Mesodermal cell (in vitro differentiated cells): ENCODE measurements at regions not wholly inside any gene's neighbourhood (a gene's known extent, or its start where the extent isn't known, plus 50 kb on each side); places are given as distances from the start of the nearest gene placed in this dataset.
"Not testable (repeated sequence)": the region's sequence is repeated elsewhere in the genome, so short reads cannot be mapped to it uniquely, and the experiment has no call there.

ENCODE experiments used
- H3K27ac ChIP-seq: 2 replicates; pipeline ENCODE4 v1.7.0; 2013; ENCODE audit warnings: mild to moderate bottlenecking, low read depth, low read length, moderate library complexity; ENCODE audit not compliant: severe bottlenecking
- H3K36me3 ChIP-seq: 2 replicates; pipeline ENCODE4 v1.7.1; 2013; ENCODE audit warnings: mild to moderate bottlenecking, low read length, moderate library complexity; ENCODE audit not compliant: control insufficient read depth, insufficient read depth
- H3K4me1 ChIP-seq: one replicate; pipeline ENCODE4 v1.7.1; 2013; ENCODE audit warnings: mild to moderate bottlenecking, low read length; ENCODE audit not compliant: insufficient read depth, control insufficient read depth, poor library complexity, severe bottlenecking
- H3K4me3 ChIP-seq: 2 replicates; pipeline ENCODE4 v1.7.0; 2013; ENCODE audit warnings: low read length, control low read depth, mild to moderate bottlenecking; ENCODE audit not compliant: insufficient read depth, poor library complexity, severe bottlenecking; ENCODE audit errors: extremely low read depth
- H3K9me3 ChIP-seq: 2 replicates; pipeline ENCODE4 v1.7.1; 2013; ENCODE audit warnings: mild to moderate bottlenecking, low read length, moderate library complexity; ENCODE audit not compliant: control insufficient read depth
- WGBS, 2 experiments: methylation state at CpG; one replicate each; pipeline ENCODE4 v1.1.5; 2013; ENCODE audit warnings: missing lambda C conversion rate in 2 of 2; ENCODE audit not compliant: insufficient coverage in 2 of 2; 5-methylcytosine and 5-hydroxymethylcytosine counted together

DNA sequence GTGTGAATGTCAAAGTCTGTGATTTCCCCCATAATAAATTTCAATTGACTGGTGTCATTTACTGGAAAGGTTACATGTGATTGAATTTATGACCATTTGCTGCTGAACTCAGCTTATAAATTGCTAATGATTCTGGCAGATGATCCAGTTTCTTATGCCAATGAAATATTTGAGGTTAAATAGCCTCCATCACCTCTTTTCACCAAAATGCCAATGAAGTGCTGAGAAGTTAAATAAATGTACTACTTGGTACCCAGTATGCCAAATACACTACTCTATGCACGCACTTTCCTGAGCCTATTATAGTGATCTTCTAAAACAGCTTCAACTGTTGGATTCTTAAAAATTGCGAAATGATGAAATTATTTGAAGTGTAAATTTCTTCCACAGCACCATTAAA lies 741.4 kb downstream of the PLA2G4A start:
- WGBS, 2 experiments, result no CpG with 5 or more reads among the region's 2 CpGs
- H3K36me3 ChIP-seq, result no peaks in the 10 kb centered on the region
- H3K4me3 ChIP-seq, result no peak overlapping the region
- no peak overlapping the region for H3K27ac ChIP-seq
- no peaks in the 10 kb centered on the region for H3K9me3 ChIP-seq
- H3K4me1 ChIP-seq, result no peaks in the 10 kb centered on the region

DNA sequence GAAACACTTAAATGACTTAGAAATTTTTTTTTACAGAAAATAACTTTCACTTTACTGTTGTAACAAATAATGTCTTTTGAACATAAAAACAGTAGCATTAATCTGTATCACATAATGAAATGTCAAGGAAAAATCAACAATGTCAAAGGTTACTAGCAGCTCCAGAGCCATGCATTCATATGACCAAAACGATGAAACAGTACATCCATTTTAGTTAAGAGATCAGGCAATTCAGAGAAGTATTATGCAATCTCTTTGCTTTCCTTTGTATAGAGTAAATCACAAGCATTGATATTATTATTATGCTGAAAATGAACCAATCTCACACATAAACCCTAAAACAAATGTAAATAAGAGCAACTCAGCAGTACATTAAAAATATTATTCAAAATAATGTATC lies 748.9 kb downstream of the PLA2G4A start:
- no peaks in the 10 kb centered on the region for H3K9me3 ChIP-seq
- H3K4me1 ChIP-seq, result no peaks in the 10 kb centered on the region
- WGBS, 2 experiments, result no CpG with 5 or more reads among the region's 1 CpG
- no peak overlapping the region for H3K4me3 ChIP-seq
- H3K27ac ChIP-seq, result no peak overlapping the region
- no peaks in the 10 kb centered on the region for H3K36me3 ChIP-seq

DNA sequence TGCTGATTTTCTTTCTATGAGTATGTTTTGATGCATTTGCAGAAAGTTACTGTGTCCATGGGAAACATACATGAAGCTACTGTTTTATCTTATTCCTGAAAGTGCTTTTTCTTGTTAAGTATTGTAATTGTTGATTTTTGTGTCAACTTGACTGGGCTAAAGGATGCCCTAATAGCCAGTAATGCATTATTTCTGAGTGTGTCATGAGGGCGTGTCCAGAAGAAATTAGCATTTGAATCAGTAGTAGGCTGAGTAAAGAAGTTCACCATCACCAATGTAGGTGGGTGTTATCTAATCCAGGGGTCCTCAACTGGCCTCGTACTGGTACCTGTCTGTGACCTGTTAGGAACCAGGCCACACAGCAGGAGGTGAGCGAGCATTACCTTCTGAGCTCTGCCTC lies 760.2 kb downstream of the PLA2G4A start:
- Histone ChIP-seq H3K4me3 (no peak overlapping the region), H3K4me1 (no peaks in the 10 kb centered on the region), H3K9me3 (no peaks in the 10 kb centered on the region), H3K36me3 (no peaks in the 10 kb centered on the region), H3K27ac (no peak overlapping the region)
- WGBS, 2 experiments, result 84 to 94% methylated on average over 3 of the region's 3 CpGs

DNA sequence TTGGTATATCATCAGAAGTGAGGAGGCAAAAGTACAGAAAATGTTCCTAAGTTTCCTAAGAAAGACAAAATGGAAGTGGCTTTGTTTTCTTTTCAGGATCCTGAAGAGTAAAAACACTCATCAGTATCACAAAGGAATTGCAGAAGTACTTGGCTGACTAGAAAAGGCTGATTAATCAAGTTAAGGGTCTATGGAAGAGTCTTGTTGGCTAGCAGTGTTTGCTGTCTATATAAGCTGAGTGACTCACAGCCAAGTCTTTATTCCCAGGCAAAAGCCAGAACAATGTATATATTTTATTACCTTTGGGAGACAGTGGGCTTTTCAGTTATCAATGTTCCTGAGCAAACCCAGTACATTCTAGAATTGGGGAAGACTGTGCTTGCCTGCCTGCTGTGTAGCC lies 777.0 kb downstream of the PLA2G4A start:
- no peak overlapping the region for H3K27ac ChIP-seq

DNA sequence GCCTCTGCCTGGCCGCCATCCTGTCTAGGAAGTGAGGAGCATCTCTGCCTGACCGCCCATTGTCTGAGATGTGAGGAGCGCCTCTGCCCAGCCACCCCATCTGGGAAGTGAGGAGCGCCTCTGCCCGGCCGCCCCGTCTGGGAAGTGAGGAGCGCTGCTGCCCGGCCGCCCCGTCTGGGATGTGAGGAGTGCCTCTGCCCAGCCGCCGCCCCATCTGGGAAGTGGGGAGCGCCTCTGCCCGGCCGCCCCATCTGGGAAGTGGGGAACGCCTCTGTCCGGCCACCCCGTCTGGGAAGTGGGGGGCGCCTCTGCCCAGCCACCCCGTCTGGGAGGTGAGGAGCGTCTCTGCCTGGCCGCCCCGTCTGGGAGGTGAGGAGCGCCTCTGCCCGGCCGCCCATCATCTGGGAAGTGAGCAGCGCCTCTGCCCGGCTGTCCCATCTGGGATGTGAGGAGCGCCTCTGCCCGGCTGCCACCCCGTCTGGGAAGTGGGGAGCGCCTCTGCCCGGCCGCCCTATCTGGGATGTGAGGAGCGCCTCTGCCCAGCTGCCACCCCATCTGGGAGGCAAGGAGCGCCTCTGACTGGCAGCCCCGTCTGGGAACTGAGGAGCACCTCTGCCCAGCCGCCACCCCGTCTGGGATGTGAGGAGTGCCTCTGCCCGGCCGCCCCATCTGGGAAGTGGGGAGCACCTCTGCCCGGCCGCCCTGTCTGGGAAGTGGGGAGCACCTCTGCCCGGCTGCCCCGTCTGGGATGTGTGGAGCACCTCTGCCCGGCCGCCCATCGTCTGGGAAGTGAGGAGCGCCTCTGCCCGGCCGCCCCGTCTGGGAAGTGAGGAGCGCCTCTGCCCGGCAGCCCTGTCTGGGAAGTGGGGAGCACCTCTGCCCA lies 787.3 kb downstream of the PLA2G4A start:
- not testable (repeated sequence) for H3K4me1 ChIP-seq, H3K27ac ChIP-seq, H3K4me3 ChIP-seq, H3K36me3 ChIP-seq
- 91 to 92% methylated on average over 40 to 48 of the region's 55 CpGs for WGBS, 2 experiments
- peaks cover 14% of the 10 kb centered on the region for H3K9me3 ChIP-seq

More for the DNA sequence above, 777.0 kb downstream of the PLA2G4A start:
- H3K4me3 ChIP-seq, result no peak overlapping the region
- no peaks in the 10 kb centered on the region for H3K9me3 ChIP-seq
- H3K36me3 ChIP-seq, result no peaks in the 10 kb centered on the region
- no peaks in the 10 kb centered on the region for H3K4me1 ChIP-seq

DNA sequence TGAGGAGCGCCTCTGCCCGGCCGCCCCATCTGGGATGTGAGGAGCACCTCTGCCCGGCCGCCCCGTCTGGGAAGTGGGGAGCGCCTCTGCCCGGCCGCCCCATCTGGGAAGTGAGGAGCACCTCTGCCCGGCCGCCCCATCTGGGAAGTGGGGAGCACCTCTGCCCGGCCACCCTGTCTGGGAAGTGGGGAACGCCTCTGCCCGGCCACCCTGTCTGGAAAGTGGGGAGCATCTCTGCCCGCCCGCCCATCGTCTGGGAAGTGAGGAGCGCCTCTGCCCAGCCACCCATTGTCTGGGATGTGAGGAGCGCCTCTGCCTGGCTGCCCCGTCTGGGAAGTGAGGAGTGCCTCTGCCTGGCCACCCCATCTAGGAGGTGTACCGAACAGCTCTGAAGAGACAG lies 788.1 kb downstream of the PLA2G4A start:
- not testable (repeated sequence) for H3K27ac ChIP-seq, H3K4me1 ChIP-seq, H3K4me3 ChIP-seq, H3K36me3 ChIP-seq
- peaks cover 14% of the 10 kb centered on the region for H3K9me3 ChIP-seq
- WGBS, 2 experiments, result 81 to 85% methylated on average over 7 to 14 of the region's 21 CpGs

DNA sequence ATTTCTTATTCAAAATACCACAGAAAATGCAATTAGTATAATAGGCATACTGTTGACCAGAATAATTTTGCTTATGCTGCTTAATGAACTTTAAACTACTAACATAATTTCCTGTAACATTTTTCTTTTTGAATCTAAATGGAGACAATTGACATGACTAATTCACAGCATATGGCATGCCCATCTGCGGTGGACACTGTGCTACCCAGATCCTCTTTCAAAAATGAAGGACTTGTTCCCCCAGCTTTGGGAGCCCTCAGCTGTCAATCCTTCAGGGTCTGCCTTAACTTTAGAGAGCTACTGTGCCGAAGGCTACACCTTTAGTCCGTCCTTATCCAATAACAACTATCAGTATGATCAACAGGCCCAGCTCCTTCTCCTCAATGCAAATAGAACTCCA lies 789.0 kb downstream of the PLA2G4A start:
- Histone ChIP-seq H3K4me3 (no peak overlapping the region), H3K9me3 (peaks cover 14% of the 10 kb centered on the region), H3K27ac (no peak overlapping the region), H3K36me3 (no peaks in the 10 kb centered on the region), H3K4me1 (no peaks in the 10 kb centered on the region)
- WGBS, 2 experiments, result 85 to 91% methylated on average over 3 of the region's 3 CpGs

DNA sequence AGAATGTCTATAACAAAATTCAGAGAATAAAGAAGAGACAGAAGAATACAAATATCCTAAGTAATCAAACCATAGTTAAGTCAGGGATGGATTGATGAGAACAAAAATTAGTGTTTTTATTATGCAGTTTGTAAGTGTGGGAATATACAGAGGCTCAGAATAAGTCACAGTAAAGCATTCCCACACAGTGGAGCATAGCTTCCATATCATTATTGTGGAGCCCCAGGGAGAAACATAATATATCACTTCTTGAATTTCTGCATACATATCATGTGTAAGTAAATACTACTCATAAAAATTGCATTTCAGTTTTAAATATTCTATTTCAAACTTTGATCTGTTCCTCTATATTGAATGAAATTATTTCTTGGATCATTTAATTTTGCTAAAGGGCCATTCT lies 790.4 kb downstream of the PLA2G4A start:
- H3K9me3 ChIP-seq, result peaks cover 14% of the 10 kb centered on the region
- H3K36me3 ChIP-seq, result no peaks in the 10 kb centered on the region
- H3K27ac ChIP-seq, result no peak overlapping the region
- H3K4me3 ChIP-seq, result no peak overlapping the region
- H3K4me1 ChIP-seq, result no peaks in the 10 kb centered on the region

DNA sequence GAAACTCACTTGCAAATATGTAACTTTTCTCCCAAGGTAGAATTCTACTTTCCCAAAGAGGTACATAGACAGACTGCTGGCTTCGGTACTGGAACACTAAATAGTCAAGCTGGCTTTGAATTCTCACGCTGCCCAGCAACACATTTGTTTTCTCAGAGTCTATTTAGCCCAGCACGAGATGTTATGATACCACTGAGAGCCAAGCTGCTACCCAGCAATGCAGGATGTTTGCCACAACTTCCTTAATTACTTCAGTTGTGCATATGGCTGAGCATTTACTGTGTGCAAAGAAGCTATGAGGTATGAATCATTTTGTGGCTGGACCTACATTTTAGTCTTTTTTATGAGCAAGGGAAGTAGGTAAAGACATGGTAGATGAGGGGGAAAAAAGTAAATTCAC lies 793.2 kb downstream of the PLA2G4A start:
- no peaks in the 10 kb centered on the region for H3K4me1 ChIP-seq
- 90% methylated on average over 3 of the region's 3 CpGs for WGBS, 2 experiments
- no peaks in the 10 kb centered on the region for H3K36me3 ChIP-seq
- peaks cover 6% of the 10 kb centered on the region for H3K9me3 ChIP-seq
- H3K27ac ChIP-seq, result no peak overlapping the region
- no peak overlapping the region for H3K4me3 ChIP-seq

DNA sequence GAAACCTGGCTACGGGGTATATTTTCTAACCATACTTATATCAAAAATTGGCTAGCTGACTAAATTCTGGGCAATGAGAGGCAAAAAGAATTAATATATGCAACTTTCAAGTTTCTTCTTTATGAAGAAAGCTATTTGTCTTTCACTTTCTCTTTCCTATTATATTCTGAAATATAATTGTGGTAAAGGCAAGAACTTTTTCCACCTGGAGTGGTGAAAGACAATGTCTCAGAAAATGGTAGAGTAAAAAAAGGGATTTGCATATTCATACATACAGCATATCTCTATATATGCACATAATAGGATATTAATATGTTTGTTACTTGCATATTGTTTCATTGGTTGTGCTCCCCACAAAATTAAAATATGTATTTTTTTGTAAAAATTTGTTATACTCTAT lies 793.8 kb downstream of the PLA2G4A start:
- no peaks in the 10 kb centered on the region for H3K36me3 ChIP-seq
- no CpG with 5 or more reads among the region's 1 CpG for WGBS, 2 experiments
- H3K4me1 ChIP-seq, result no peaks in the 10 kb centered on the region
- no peak overlapping the region for H3K27ac ChIP-seq
- H3K9me3 ChIP-seq, result peaks cover 6% of the 10 kb centered on the region
- no peak overlapping the region for H3K4me3 ChIP-seq

DNA sequence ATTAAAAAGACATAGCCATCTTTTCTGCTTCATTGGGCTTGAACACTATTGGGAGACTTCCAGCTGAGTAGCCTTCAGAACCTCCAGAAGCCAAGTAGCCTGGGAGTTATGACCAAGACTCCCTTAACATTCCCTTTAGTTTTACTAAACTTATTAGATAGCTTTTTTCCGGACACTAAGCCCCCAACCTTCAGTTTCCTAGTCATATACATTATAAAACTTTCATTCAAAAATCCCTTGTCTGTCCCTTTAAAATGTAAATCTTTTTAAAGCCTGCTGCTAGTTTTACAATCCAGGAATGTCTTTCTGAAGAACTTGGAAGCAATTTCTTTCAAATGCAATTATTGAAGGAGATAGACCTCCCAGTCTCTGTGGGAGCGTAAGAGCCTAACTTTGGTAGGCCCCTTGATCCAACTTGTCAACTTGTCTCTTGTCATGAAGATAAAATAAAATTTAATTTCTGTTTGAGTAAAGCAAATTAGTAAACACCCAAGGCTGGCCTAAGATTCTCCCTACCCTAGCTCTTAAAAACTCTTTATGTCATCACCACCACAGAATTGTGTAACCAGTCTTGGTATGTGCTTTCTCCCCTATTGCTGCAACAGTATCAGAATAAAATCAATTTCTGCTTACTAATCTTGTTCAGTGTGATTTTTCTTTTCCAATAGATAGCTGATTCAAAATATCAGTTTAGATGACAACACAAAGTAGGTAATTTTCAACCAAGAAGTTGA lies 796.2 kb downstream of the PLA2G4A start:
- Histone ChIP-seq H3K4me3 (no peak overlapping the region), H3K27ac (no peak overlapping the region), H3K9me3 (peaks cover 2% of the 10 kb centered on the region), H3K4me1 (no peaks in the 10 kb centered on the region), H3K36me3 (no peaks in the 10 kb centered on the region)
- 25 to 50% methylated on average over 1 of the region's 2 CpGs for WGBS, 2 experiments
